ENCODE measurements at regions not wholly inside any gene's neighbourhood (a gene's known extent, or its start where the extent isn't known, plus 50 kb on each side); places are given as distances from the start of the nearest gene placed in this dataset.

- no peaks in the 10 kb centered on the region for H3K4me1 ChIP-seq (ENCODE audit: control insufficient read depth, insufficient read depth, low read length)
- H3K27me3 ChIP-seq (ENCODE audit: control insufficient read depth in 1 of 2, insufficient read depth in 2 of 2, low read length in 2 of 2) = peaks cover 15 to 23% of the 10 kb centered on the region in 2 donors
- peaks cover 0 to under 1% of the 10 kb centered on the region in 2 donors for H3K9me3 ChIP-seq (ENCODE audit: control insufficient read depth in 2 of 2, low read length in 2 of 2)
Observed at GRCh38 chr1:36733748-36734147, 251.0 kb upstream of the CSF3R start.

GRCh38 chr1:36732015-36732356 lies 249.3 kb upstream of the CSF3R start:
- Histone ChIP-seq H3K4me3 (ENCODE audit: low read length in 2 of 2) (no peak overlapping the region), H3K9ac (ENCODE audit: low read length in 2 of 2) (no peak overlapping the region), H3K4me1 (ENCODE audit: control insufficient read depth, insufficient read depth, low read length) (no peaks in the 10 kb centered on the region), H3K9me3 (ENCODE audit: control insufficient read depth in 2 of 2, low read length in 2 of 2) (peaks cover 0 to 3% of the 10 kb centered on the region in 2 donors), H3K27me3 (ENCODE audit: control insufficient read depth in 1 of 2, insufficient read depth in 2 of 2, low read length in 2 of 2) (peaks cover 8 to 14% of the 10 kb centered on the region in 2 donors), H3K36me3 (ENCODE audit: control insufficient read depth in 2 of 2, insufficient read depth in 2 of 2, low read length in 2 of 2) (no peaks in the 10 kb centered on the region), H3K27ac (ENCODE audit: low read length) (no peak overlapping the region)

More at GRCh38 chr1:36733748-36734147, 251.0 kb upstream of the CSF3R start:
- Histone ChIP-seq H3K36me3 (ENCODE audit: control insufficient read depth in 2 of 2, insufficient read depth in 2 of 2, low read length in 2 of 2) (no peaks in the 10 kb centered on the region), H3K27ac (ENCODE audit: low read length) (no peak overlapping the region), H3K9ac (ENCODE audit: low read length in 2 of 2) (no peak overlapping the region), H3K4me3 (ENCODE audit: low read length in 2 of 2) (no peak overlapping the region)

GRCh38 chr1:36731226-36732014 lies 248.7 kb upstream of the CSF3R start:
- no peaks in the 10 kb centered on the region for H3K4me1 ChIP-seq (ENCODE audit: control insufficient read depth, insufficient read depth, low read length)
- no peak overlapping the region for H3K4me3 ChIP-seq (ENCODE audit: low read length in 2 of 2)
- peaks cover 0 to 3% of the 10 kb centered on the region in 2 donors for H3K9me3 ChIP-seq (ENCODE audit: control insufficient read depth in 2 of 2, low read length in 2 of 2)
- H3K27me3 ChIP-seq (ENCODE audit: control insufficient read depth in 1 of 2, insufficient read depth in 2 of 2, low read length in 2 of 2) = peaks cover 7 to 14% of the 10 kb centered on the region in 2 donors
- no peaks in the 10 kb centered on the region for H3K36me3 ChIP-seq (ENCODE audit: control insufficient read depth in 2 of 2, insufficient read depth in 2 of 2, low read length in 2 of 2)
- H3K27ac ChIP-seq (ENCODE audit: low read length) = no peak overlapping the region
- no peak overlapping the region for H3K9ac ChIP-seq (ENCODE audit: low read length in 2 of 2)

- H3K9me3 ChIP-seq (ENCODE audit: control insufficient read depth in 2 of 2, low read length in 2 of 2) = peaks cover 0 to 3% of the 10 kb centered on the region in 2 donors
- H3K9ac ChIP-seq (ENCODE audit: low read length in 2 of 2) = no peak overlapping the region
- no peaks in the 10 kb centered on the region for H3K36me3 ChIP-seq (ENCODE audit: control insufficient read depth in 2 of 2, insufficient read depth in 2 of 2, low read length in 2 of 2)
- H3K4me3 ChIP-seq (ENCODE audit: low read length in 2 of 2) = no peak overlapping the region
- peaks cover 3 to 11% of the 10 kb centered on the region in 2 donors for H3K27me3 ChIP-seq (ENCODE audit: control insufficient read depth in 1 of 2, insufficient read depth in 2 of 2, low read length in 2 of 2)
- H3K27ac ChIP-seq (ENCODE audit: low read length) = no peak overlapping the region
- H3K4me1 ChIP-seq (ENCODE audit: control insufficient read depth, insufficient read depth, low read length) = no peaks in the 10 kb centered on the region
Observed at GRCh38 chr1:36730599-36730998, 247.9 kb upstream of the CSF3R start.

GRCh38 chr1:36729716-36730510 lies 247.2 kb upstream of the CSF3R start:
- no peaks in the 10 kb centered on the region for H3K36me3 ChIP-seq (ENCODE audit: control insufficient read depth in 2 of 2, insufficient read depth in 2 of 2, low read length in 2 of 2)
- H3K27me3 ChIP-seq (ENCODE audit: control insufficient read depth in 1 of 2, insufficient read depth in 2 of 2, low read length in 2 of 2) = peaks cover 3 to 7% of the 10 kb centered on the region in 2 donors
- H3K27ac ChIP-seq (ENCODE audit: low read length) = no peak overlapping the region
- peaks cover 0 to 3% of the 10 kb centered on the region in 2 donors for H3K9me3 ChIP-seq (ENCODE audit: control insufficient read depth in 2 of 2, low read length in 2 of 2)
- no peak overlapping the region for H3K4me3 ChIP-seq (ENCODE audit: low read length in 2 of 2)
- H3K9ac ChIP-seq (ENCODE audit: low read length in 2 of 2) = no peak overlapping the region
- no peaks in the 10 kb centered on the region for H3K4me1 ChIP-seq (ENCODE audit: control insufficient read depth, insufficient read depth, low read length)

GRCh38 chr1:36729289-36729688 lies 246.6 kb upstream of the CSF3R start:
- no peaks in the 10 kb centered on the region for H3K4me1 ChIP-seq (ENCODE audit: control insufficient read depth, insufficient read depth, low read length)
- H3K9ac ChIP-seq (ENCODE audit: low read length in 2 of 2) = no peak overlapping the region
- H3K4me3 ChIP-seq (ENCODE audit: low read length in 2 of 2) = no peak overlapping the region
- peaks cover 0 to 3% of the 10 kb centered on the region in 2 donors for H3K9me3 ChIP-seq (ENCODE audit: control insufficient read depth in 2 of 2, low read length in 2 of 2)
- no peaks in the 10 kb centered on the region for H3K36me3 ChIP-seq (ENCODE audit: control insufficient read depth in 2 of 2, insufficient read depth in 2 of 2, low read length in 2 of 2)
- H3K27ac ChIP-seq (ENCODE audit: low read length) = no peak overlapping the region
- H3K27me3 ChIP-seq (ENCODE audit: control insufficient read depth in 1 of 2, insufficient read depth in 2 of 2, low read length in 2 of 2) = peaks cover 0 to 4% of the 10 kb centered on the region in 2 donors

GRCh38 chr1:36728846-36729245 lies 246.1 kb upstream of the CSF3R start:
- peaks cover 0 to 3% of the 10 kb centered on the region in 2 donors for H3K27me3 ChIP-seq (ENCODE audit: control insufficient read depth in 1 of 2, insufficient read depth in 2 of 2, low read length in 2 of 2)
- H3K27ac ChIP-seq (ENCODE audit: low read length) = no peak overlapping the region
- no peaks in the 10 kb centered on the region for H3K4me1 ChIP-seq (ENCODE audit: control insufficient read depth, insufficient read depth, low read length)
- H3K36me3 ChIP-seq (ENCODE audit: control insufficient read depth in 2 of 2, insufficient read depth in 2 of 2, low read length in 2 of 2) = no peaks in the 10 kb centered on the region
- peaks cover 0 to 3% of the 10 kb centered on the region in 2 donors for H3K9me3 ChIP-seq (ENCODE audit: control insufficient read depth in 2 of 2, low read length in 2 of 2)
- H3K9ac ChIP-seq (ENCODE audit: low read length in 2 of 2) = no peak overlapping the region
- H3K4me3 ChIP-seq (ENCODE audit: low read length in 2 of 2) = no peak overlapping the region

GRCh38 chr1:36728051-36728450 lies 245.3 kb upstream of the CSF3R start:
- Histone ChIP-seq H3K27me3 (ENCODE audit: control insufficient read depth in 1 of 2, insufficient read depth in 2 of 2, low read length in 2 of 2) (peaks cover 0 to 3% of the 10 kb centered on the region in 2 donors), H3K27ac (ENCODE audit: low read length) (no peak overlapping the region), H3K36me3 (ENCODE audit: control insufficient read depth in 2 of 2, insufficient read depth in 2 of 2, low read length in 2 of 2) (no peaks in the 10 kb centered on the region), H3K4me1 (ENCODE audit: control insufficient read depth, insufficient read depth, low read length) (no peaks in the 10 kb centered on the region), H3K9me3 (ENCODE audit: control insufficient read depth in 2 of 2, low read length in 2 of 2) (peaks cover 0 to 3% of the 10 kb centered on the region in 2 donors), H3K4me3 (ENCODE audit: low read length in 2 of 2) (no peak overlapping the region), H3K9ac (ENCODE audit: low read length in 2 of 2) (no peak overlapping the region)

- Histone ChIP-seq H3K9ac (ENCODE audit: low read length in 2 of 2) (no peak overlapping the region), H3K27me3 (ENCODE audit: control insufficient read depth in 1 of 2, insufficient read depth in 2 of 2, low read length in 2 of 2) (peaks cover 9 to 11% of the 10 kb centered on the region in 2 donors), H3K9me3 (ENCODE audit: control insufficient read depth in 2 of 2, low read length in 2 of 2) (peaks cover 0 to 3% of the 10 kb centered on the region in 2 donors), H3K27ac (ENCODE audit: low read length) (no peak overlapping the region), H3K36me3 (ENCODE audit: control insufficient read depth in 2 of 2, insufficient read depth in 2 of 2, low read length in 2 of 2) (no peaks in the 10 kb centered on the region), H3K4me3 (ENCODE audit: low read length in 2 of 2) (no peak overlapping the region), H3K4me1 (ENCODE audit: control insufficient read depth, insufficient read depth, low read length) (no peaks in the 10 kb centered on the region)
Observed at GRCh38 chr1:36725151-36725550, 242.4 kb upstream of the CSF3R start.

- H3K27me3 ChIP-seq (ENCODE audit: control insufficient read depth in 1 of 2, insufficient read depth in 2 of 2, low read length in 2 of 2) = peaks cover 9 to 16% of the 10 kb centered on the region in 2 donors
- no peak overlapping the region for H3K27ac ChIP-seq (ENCODE audit: low read length)
- H3K36me3 ChIP-seq (ENCODE audit: control insufficient read depth in 2 of 2, insufficient read depth in 2 of 2, low read length in 2 of 2) = no peaks in the 10 kb centered on the region
- H3K4me3 ChIP-seq (ENCODE audit: low read length in 2 of 2) = no peak overlapping the region
- no peaks in the 10 kb centered on the region for H3K4me1 ChIP-seq (ENCODE audit: control insufficient read depth, insufficient read depth, low read length)
- peaks cover 0 to 3% of the 10 kb centered on the region in 2 donors for H3K9me3 ChIP-seq (ENCODE audit: control insufficient read depth in 2 of 2, low read length in 2 of 2)
- no peak overlapping the region for H3K9ac ChIP-seq (ENCODE audit: low read length in 2 of 2)
Observed at GRCh38 chr1:36723813-36724212, 241.1 kb upstream of the CSF3R start.

All from stomach smooth muscle (tissue), 2 donors.